GM21619 (cell line): ENCODE measurements at regions not wholly inside any gene's neighbourhood (a gene's known extent, or its start where the extent isn't known, plus 50 kb on each side); places are given as distances from the start of the nearest gene placed in this dataset.
A peak's percentile ranks its signal among the peaks of the same experiment; 100 is the strongest.

Experiments used
- ATAC-seq: cut with Tn5 transposase; IDR thresholded peaks from one replicate; pipeline ENCODE4 v1.9.1; 2021; ENCODE audit not compliant: unreplicated experiment

DNA sequence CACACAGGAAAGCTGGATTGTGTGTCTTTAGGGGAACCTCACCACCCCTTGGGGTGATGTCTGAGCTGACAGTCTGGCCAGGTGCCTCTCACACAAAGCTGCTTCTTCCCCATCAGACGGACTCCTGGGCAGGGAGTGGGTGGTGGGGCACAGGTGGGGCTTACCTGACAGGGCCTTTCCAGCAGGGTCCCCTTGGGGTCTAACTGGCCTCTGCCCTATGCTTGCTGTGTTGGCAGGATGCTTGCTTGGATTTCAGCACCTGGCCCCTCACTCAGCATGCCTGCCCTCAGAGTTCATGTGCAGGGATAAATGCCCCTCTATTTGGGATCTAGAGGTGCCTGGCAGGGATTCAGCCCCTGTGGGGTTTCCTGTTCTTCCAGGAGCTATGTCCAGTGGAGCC, 496.9 kb upstream of the ZMIZ1 start:
- ATAC-seq: no peak

DNA sequence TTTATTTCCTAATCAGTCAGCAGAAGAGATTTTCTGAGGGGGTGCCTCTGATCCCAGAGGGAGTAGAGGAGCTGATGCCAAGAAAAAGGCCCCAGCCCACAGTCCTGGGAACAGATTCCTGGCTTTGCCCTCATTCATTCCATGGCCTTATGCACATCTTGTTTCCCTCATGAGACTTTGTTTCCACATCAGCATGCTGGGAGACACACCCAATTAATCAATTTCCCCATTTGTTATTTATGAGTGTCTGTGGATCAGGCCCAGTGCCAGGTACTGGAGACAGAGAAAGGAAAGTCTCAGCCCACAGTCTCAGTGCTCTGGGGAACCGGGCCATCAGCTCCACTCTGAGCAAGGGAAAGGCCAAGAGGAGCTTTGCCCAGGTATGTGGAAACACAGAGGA, 496.2 kb upstream of the ZMIZ1 start:
- ATAC-seq: no peak

DNA sequence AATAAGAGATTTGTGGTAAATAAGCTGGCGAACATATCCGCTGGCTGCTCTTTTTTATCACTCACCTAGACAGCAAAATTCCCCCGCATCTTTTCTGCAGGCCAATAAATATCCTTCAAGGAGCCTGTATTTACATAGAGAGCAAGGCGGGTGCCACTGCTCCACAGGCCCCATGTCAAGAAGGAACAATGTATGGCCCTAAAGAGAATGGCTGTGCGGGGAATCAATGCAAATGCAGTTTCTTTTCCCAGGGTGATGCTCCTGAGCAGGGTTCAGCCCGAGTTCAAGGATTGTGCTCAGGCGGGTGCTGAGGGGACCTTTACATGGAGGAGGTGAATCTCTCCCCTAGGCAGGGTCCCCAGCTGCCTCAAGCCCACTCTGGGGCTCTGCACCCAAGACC, 494.2 kb upstream of the ZMIZ1 start:
- no peak for ATAC-seq

DNA sequence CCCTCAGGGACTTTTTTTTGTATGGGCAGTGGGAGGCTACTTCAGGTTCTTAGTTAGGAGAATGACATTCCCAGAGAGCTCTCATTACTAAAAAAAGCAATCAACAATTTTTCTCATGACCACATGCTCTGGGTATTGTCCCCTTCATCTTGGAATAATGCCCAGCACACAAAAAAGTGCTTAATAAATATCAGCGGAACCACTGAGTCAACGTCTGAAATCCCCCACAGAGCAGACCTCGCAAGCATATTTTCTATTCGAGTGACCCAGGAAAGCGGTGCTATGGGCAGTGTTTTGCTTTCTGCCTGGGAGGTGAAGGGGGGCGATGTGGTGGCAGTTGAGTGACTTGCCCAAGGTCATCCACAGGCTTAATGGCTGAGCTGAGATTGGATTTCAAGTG, 493.4 kb upstream of the ZMIZ1 start:
- ATAC-seq: no peak

DNA sequence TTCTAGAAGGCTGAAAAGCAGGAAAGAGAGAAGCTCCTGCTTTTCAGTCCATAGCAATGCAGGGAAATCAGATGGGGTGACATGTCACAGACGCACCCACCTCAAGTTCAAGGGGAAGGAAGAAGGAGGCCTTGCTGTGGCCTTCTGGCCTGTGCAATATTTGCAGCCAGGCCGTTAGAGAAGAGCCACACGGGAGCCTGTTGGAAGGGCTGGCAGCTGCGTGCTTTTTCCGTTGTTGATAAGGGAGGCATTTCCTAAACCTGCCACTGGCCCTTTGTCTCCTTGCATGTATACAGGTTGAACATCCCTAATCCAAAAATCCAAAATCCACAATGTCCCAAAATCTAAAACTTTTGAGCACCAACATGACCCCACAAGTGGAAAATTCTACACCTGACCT, 492.5 kb upstream of the ZMIZ1 start:
- no peak for ATAC-seq

DNA sequence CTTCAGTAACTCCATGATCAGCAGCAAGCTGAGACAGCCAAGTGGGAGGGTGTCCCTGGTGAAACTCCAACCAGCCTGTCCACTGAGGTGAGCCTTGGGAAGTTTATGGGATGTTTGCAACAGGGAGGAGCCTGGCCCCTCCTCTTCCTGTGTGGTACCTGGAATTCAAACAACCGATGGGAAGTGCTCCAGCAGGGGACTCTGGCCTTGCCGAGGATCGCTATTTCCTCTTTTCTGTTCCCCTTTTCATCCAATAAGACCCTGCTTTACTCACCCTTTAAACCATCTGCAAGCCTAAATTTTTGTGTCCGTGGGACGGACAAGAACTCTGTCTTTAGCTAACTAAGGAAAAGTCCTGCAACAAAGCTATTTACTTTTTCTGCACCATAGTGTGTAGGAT, 491.1 kb upstream of the ZMIZ1 start:
- no peak for ATAC-seq

DNA sequence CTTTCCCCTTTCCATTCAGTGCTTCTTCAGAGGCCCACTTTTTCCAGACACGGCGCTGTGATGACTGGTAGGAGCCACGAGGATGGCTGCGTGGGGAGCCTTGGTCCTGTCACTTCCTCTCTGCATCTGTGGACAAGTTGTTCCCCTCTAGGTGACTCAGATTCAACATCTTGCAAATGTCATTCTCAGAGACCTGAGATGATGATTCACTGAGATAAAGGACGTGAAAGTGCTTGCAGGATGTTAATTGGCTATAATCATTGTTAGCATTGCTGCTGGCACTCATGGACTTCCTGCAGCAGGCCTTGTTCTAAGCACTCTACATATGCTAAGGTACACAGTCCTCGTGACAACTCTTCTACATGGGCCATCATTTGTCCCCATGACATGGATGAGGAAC, 489.8 kb upstream of the ZMIZ1 start:
- ATAC-seq: peak; percentile 82

DNA sequence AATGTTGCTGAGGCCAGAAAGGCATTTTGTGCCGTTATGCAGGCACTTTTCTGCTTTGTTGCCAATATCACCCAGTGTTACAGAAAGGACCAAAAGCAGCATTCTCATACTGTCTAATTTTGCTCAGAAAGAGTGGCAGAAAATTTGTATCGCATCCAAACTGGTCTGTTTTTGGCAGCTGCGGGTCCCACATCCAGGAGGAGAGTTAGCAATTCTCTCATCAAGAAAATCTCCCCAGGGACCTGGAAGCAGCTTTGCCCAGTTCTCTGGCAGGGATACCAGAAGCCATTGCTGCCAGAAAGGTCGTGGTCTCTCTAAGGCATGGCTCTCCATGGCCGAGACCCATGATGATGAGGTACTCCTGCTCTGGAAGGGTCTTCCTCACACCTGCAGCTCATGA, 489.2 kb upstream of the ZMIZ1 start:
- ATAC-seq: no peak

DNA sequence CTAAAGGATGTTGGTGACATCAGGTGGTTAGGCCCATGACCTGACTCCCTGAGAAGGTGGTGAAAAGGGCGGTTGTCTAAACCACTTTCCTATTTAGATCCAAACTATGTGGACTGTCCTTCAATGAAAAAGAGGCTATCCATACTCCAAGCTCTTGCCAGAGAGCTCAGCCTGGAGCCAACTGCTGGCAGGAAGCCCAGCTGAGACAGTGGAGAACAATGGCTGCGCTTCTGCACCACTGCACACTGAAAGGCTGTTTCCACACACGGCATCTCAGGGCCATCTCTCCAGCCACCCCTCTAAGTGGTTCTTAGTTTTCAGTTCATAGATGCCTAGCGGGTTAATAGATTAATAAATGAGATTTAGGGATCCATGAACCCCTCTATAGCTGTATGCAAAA, 488.8 kb upstream of the ZMIZ1 start:
- no peak for ATAC-seq

DNA sequence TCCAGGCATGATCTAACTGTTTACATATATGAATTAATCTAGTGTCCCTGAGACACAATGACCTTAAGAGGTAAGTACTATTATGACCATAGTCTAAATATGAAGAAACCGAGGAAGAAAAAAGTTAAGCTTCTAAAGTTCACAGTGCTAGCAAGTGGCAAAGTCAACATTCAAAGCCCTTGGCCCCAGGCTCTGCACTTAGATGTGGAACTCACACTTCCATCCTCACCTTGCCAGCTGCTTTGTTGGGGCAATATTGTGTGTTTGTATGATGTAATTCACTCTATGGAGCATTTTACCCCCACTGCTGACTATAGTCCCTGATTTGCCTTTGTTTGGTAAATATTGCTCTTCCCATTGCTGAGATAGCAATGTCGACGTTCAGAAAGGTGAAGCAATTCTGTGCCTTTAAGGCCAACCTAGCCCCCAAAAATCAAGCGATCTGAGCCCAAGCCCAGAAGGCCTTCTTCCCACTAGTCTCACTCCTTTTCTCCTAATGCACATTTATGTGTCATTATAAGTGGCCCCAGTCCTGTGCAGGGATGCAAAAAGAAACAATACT, 487.6 kb upstream of the ZMIZ1 start:
- ATAC-seq: no peak

DNA sequence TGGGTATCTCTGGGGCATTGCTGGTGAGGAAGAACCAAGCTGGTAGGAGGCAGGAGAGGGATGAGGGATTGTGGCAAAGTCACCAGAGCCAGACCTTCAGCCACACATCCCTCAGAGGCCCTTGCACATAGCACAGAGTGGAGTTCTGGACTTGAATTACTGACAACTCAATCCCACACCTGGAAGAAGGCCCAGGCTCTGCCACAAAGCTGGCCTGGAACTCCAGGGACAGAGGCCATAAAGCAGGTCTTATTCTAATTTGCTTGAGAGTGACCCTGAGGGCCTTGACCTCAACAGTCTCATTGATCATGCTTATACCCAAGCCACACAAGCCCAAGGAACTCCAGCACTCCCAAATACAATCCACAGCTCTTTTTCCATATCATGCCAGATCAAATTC, 486.2 kb upstream of the ZMIZ1 start:
- ATAC-seq: no peak

DNA sequence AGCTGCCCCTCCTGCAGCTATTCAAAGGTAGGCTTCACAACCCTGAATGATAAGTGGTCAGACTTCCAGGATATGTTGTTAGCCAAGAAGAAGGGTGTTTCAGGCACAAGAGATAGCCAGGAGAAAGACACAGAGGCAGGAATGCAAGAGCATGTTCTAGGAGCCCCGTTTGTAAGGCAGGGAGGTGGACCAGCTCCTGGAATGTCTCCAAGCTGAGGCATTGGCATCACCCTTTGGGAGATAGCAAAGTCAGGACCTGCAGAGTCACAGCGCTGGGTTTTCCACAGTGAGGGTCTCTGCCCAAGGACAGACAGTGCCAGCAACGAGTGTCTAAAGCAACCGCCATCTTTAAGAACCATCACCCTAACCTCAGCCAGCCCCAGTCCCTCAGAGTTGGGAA, 484.5 kb upstream of the ZMIZ1 start:
- no peak for ATAC-seq

DNA sequence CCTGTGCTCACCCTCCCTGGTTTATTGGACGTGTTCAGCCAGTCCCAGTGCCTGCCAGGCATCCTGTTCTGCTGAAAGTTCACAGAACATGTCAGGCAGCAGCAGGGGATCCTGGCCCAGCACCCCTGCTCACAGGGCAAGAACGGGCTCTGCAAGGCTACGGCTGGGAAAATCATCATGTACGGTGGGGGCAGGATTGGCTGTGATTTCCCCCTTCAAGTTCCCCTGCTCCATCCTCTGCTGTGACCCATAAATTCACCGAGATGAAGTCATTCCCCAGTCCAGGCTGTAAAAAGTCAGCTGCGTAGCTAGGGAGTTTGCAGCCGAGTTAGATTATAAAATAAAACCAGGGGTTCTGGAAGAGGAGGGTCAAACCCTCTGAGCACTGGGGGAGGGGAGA, 484.1 kb upstream of the ZMIZ1 start:
- ATAC-seq: no peak

DNA sequence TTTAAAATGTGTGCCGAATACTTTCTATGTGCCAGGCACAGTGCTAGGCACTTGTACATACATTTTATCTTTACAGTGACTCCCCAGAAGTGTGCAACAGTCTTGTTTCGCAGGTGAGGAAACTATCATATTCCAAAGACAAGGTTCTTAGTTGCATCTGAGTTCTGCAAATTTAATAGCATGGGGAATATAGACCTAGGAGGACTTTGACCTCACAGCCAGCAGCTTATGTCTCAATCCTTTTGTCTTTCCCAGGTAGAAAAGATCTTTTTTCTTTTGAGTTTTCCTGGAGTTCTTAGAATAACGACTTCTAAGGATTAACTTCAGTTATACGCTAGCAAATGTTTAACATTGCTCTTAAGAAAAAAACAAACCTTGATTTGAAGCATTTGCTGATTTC, 482.8 kb upstream of the ZMIZ1 start:
- ATAC-seq: no peak

DNA sequence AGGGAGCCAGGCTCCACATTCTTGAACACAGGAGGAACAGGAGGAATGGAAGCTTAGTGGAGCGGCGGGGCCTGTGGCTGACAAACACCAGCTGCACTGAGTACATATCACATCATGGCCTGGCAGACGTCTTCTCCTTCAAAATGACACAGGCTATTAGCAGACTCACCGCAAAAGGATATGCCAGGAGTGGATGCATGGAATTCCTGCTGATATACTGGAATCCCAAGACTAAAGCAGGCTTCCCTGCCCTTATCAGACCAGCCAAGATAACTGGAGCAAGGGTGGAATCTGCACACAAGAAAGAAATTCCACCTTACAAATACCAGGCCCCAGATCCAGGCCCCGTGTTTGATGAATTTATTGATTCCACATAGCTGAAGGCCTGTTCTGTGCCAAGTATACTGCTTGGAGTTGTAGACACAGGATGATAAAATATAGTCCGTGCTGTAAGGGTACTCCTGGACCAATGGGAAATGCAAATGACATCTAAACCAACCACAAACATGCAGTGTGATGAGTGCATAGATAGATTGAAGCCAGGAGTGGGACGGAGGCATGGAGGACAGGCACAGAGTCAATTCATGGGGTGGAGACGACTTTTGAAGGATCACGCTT, 480.5 kb upstream of the ZMIZ1 start:
- no peak for ATAC-seq

DNA sequence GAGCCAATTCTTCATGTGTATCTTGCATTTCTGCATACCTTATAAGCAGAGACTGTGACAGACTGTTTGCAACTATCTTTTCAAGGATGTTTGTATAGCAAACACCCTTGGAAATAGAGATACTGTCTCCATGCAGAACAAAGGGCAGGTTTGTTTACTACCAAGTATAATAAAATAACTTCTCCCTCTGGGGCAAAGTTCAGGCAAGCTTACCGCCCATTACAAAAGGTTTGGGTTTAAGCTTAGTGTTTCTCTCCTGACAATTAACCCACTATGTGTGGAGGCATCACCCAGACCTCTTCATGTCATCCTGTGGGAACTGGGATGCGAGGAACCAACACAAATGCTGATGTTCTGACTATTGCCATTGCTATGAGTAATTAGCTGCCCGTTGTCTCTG, 479.1 kb upstream of the ZMIZ1 start:
- ATAC-seq: no peak

DNA sequence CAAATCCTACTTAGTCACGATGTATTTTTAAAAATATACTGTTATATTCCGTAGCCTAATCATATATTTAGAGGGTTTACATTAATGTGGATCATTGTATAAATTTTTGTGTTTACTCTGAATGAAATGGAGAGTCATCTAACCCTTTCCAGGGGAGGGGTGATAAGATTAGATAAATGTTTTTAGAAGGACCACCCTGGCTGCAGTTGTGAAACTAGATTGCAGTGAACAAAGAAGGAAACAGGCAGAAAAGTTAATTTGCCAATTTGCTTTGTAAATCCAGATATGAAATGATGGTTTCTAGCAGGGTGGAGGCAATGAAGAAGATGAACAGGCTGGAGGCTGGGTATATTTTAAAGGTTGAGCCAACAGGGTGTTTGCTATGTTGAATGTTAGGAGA, 477.7 kb upstream of the ZMIZ1 start:
- no peak for ATAC-seq

DNA sequence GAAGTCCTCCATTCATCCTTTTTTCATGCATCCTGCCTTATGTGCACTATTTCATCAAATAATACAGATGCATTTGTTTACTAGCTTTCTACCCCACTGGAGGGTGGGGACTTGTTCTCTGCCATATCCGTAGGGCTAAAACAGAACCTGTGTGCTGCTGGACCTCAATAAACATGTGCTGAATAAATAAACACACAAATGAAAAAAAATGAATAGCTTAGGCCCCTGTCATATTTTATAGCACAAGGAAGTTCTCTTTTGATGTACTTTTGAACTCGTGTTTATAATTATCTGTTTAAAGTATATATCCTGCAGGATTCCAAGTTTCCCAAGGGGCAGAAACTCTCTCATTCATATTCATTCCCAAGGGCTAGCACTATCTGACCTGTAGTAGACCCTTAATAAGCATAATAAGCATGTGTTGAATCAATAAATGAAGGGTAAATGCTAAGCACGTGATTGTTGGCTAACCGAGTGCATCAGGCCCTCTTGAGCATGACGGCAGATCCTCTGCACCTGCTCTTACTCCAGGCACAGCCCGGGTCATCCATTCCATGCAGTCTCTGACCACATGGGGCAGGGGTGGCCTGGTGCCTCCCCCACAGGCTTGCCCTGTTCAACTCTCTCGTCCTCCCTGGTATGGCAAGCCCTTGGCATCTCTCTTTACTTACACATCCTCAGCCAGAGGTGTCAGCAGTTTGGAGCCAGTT, 474.1 kb upstream of the ZMIZ1 start:
- ATAC-seq: no peak

DNA sequence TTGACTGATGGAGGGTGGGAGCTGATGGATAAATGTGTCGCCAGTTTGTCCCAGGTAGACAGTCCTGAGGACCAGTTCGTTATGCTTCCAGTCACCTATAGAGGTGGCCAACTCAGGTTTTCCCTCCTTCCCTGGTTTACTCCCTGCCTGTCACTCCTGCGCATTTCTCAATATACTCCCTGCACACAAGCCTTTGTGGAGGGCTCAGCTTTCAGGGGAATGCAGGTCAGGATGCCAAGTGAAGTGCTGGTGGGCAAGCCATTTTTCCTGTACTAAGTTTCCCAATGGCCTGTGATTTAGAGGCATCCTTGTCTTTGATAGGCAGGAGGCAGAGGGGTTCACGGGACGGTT, 473.5 kb upstream of the ZMIZ1 start:
- no peak for ATAC-seq

DNA sequence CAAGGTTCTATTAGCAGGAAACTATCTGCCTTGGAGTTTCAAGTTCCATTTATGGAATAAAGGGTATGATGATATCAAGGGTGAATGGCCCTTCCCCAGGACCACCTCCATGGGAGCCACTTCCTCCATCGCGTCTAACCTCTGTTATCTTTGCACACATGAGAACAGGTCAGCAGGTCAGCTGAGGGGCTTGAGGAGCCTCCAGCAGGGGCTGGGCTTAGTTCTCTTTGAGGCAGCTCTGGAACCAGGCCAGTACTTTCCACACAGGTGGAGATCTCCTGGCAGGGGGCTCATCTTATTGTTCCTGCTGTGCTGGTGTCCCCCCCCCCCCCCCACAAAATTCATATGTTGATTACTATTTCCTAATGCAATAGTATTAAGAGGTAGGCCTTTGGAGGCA, 472.2 kb upstream of the ZMIZ1 start:
- no peak for ATAC-seq

DNA sequence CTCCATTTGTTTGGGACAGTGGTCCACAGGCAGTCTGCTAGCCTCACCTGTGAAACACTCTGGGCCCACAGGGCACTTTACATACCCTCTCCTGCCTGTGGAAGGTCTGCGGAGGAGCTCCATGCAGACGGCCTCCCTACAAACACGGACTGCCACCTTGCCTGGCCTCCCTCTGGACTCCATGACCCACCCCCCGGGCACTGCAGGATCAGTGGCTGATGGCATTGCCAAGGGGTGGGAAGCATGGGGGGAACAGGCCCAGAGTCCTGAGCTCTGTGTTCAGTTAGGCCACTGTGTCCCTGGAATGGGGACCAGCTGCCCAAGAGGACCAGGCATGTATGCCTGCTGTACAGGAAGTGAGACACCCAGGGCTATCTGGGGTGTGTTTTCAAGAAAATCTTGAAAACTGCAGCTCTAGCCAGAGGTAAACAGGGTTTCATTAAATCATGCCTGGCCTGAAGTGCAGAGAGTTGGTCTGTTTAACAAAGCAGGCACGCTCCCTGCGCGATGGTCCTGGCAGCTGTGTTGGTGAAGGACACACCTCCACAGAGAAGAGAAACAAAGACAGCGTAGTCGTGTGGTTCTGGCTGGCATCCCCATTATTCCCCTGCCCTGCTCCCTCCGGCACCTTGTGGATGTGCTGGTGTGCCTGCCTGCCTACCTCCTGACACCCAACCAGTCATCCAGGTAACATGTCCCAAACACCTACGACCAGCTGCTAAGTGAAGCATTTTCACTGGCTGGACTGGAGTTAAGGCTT, 470.8 kb upstream of the ZMIZ1 start:
- no peak for ATAC-seq

DNA sequence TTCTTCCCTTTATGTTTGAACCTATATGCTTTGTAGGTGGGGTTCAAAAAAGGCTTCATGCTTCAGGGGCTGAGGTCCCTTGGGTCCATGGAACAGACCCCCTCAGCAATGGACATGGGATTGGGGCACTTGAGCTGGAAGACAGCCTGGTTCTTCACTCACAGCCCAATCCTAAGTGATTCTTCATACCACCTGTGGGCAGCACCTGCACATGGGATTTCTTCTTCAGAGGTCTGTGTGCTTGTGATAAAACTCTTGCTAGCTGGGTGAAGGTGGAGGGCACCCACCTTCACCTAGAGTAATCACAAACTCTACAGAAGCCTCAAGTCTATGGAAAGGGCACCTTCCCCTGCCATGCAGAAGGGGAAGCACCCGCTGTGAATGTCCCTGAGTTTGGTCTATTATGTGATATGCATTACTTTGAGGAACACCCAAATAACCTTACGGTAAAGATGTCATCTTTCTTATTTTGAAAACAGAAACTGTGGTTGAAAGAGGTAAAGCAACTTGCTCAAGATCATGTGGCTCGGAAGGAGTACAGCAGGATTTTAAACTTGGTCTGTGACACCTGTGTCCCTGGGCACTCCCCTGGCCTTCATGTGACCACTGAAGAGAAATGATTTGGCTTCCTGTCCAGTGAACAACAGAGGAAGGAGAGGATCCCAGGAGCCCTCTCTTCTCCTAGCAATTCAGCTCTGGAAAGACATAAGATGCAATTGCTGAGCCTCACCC, 469.5 kb upstream of the ZMIZ1 start:
- no peak for ATAC-seq
